Psoas muscle (tissue), 7 donors: ENCODE measurements at regions not wholly inside any gene's neighbourhood (a gene's known extent, or its start where the extent isn't known, plus 50 kb on each side); places are given as distances from the start of the nearest gene placed in this dataset.

ENCODE experiments used
- ATAC-seq, 4 donors: fragments of 200-7000 bp; cut with Tn5 transposase; one replicate each; pipeline ENCODE4 v1.9.1; 2020; ENCODE audit warnings: moderate library complexity in 3 of 4, mild to moderate bottlenecking in 2 of 4
- DNase-seq, 2 donors: peaks; one replicate each; pipeline ENCODE4 v3.0.0-alpha.2; 2020
- H3K27ac ChIP-seq: fragments of 200-600 bp; one replicate; pipeline ENCODE4 v1.8.0; 2022
- H3K27me3 ChIP-seq, 3 donors: fragments of 200-600 bp in 1 of 3; one replicate each; pipeline versions ENCODE4 v1.6.1 to v1.8.0; 2013 to 2022; ENCODE audit warnings: low read length in 2 of 3, mild to moderate bottlenecking in 2 of 3, moderate library complexity in 1 of 3; ENCODE audit not compliant: insufficient read depth in 3 of 3
- H3K36me3 ChIP-seq, 2 donors: fragments of 200-600 bp in 1 of 2; one replicate each; pipeline versions ENCODE4 v1.6.1 to v1.8.0; 2013 to 2022; ENCODE audit warnings: low read depth in 1 of 2, mild to moderate bottlenecking in 1 of 2, moderate library complexity in 1 of 2; ENCODE audit not compliant: insufficient read depth in 1 of 2
- H3K4me1 ChIP-seq: fragments of 200-600 bp; one replicate; pipeline ENCODE4 v1.8.0; 2022
- H3K4me3 ChIP-seq: fragments of 200-600 bp; one replicate; pipeline ENCODE4 v1.8.0; 2022; ENCODE audit warnings: mild to moderate bottlenecking
- H3K9me3 ChIP-seq: fragments of 200-600 bp; one replicate; pipeline ENCODE4 v1.8.0; 2022
- CTCF ChIP-seq: fragments of 200-600 bp; IDR thresholded peaks from one replicate; pipeline ENCODE4 v1.8.0; 2022; ENCODE audit warnings: antibody characterized with exemption
- WGBS, 3 donors: extraction: QIAGEN DNeasy Blood & Tissue Kit; methylation state at CpG; one replicate each; pipeline versions ENCODE4 v1.1.6 to v1.1.7; 2013; 5-methylcytosine and 5-hydroxymethylcytosine counted together
- intact Hi-C, 2 donors: fragments of 100-400 bp; cut with DNase I; formaldehyde crosslinking; loops; one replicate each; pipeline versions ENCODE4 v1.11.0 to v1.14.2; 2022
- donor health status: healthy with polysubstance abuse.
- donor health status: DM: no; HTN: no; CAD: no; lungs with moderate emphysema.
- donor health status: Bipolar disorder and iron deficiency.
- donor health status: healthy.
- donor health status: DM: yes; HTN: yes; CAD: no.
- donor health status: DM: no; HTN: no; CAD: no.
- donor health status: DM: yes; HTN: yes; CAD: no.

- no peaks in the 10 kb centered on the region for H3K4me1 ChIP-seq
- no peaks in the 10 kb centered on the region for H3K9me3 ChIP-seq
- TF ChIP-seq CTCF: no peak
- ATAC-seq (no peak), DNase-seq (no peak)
- 57 to 66% (median 60%) methylated on average over 4 of the region's 4 CpGs for WGBS, 3 donors
- H3K4me3 ChIP-seq: no peak overlapping the region
- H3K27me3 ChIP-seq: no peaks in the 10 kb centered on the region
- no peaks in the 10 kb centered on the region for H3K36me3 ChIP-seq
- intact Hi-C loops: no loop called here
- no peak overlapping the region for H3K27ac ChIP-seq
Observed at GRCh38 chr20:11588875-11589274, 328.8 kb upstream of the BTBD3 start.

- intact Hi-C loops: no loop called here
- ATAC-seq: no peak
- Histone ChIP-seq H3K27ac (no peak overlapping the region), H3K4me3 (no peak overlapping the region), H3K36me3 (no peaks in the 10 kb centered on the region), H3K4me1 (no peaks in the 10 kb centered on the region), H3K27me3 (no peaks in the 10 kb centered on the region), H3K9me3 (no peaks in the 10 kb centered on the region)
- no peak for DNase-seq
- no peak for TF ChIP-seq CTCF
Observed at GRCh38 chr20:11591965-11592364, 325.7 kb upstream of the BTBD3 start.

- no peak for ATAC-seq
- Histone ChIP-seq H3K4me1 (no peaks in the 10 kb centered on the region), H3K9me3 (no peaks in the 10 kb centered on the region), H3K4me3 (no peak overlapping the region), H3K27ac (no peak overlapping the region), H3K36me3 (no peaks in the 10 kb centered on the region), H3K27me3 (no peaks in the 10 kb centered on the region)
- WGBS, 3 donors: 80 to 92% (median 83%) methylated on average over 1 of the region's 1 CpG
- intact Hi-C loops: no loop called here
- TF ChIP-seq CTCF: no peak
- no peak for DNase-seq
Observed at GRCh38 chr20:11604339-11604738, 313.4 kb upstream of the BTBD3 start.

- Histone ChIP-seq H3K27me3 (no peaks in the 10 kb centered on the region), H3K4me1 (no peaks in the 10 kb centered on the region), H3K27ac (no peak overlapping the region), H3K36me3 (no peaks in the 10 kb centered on the region), H3K9me3 (no peaks in the 10 kb centered on the region), H3K4me3 (no peak overlapping the region)
- TF ChIP-seq CTCF: no peak
- DNase-seq: no peak
- intact Hi-C loops: no loop called here
- WGBS, 3 donors: 87 to 93% (median 92%) methylated on average over 5 of the region's 5 CpGs
- no peak for ATAC-seq
Observed at GRCh38 chr20:11607047-11607446, 310.6 kb upstream of the BTBD3 start.

GRCh38 chr20:11608736-11609135 lies 309.0 kb upstream of the BTBD3 start:
- no peak overlapping the region for H3K4me3 ChIP-seq
- intact Hi-C loops: no loop called here
- no peaks in the 10 kb centered on the region for H3K9me3 ChIP-seq
- ATAC-seq (no peak), DNase-seq (no peak)
- TF ChIP-seq CTCF: no peak
- H3K4me1 ChIP-seq: no peaks in the 10 kb centered on the region
- no peak overlapping the region for H3K27ac ChIP-seq
- WGBS, 3 donors: 95 to 96% (median 96%) methylated on average over 23 of the region's 23 CpGs
- no peaks in the 10 kb centered on the region for H3K36me3 ChIP-seq
- no peaks in the 10 kb centered on the region for H3K27me3 ChIP-seq
